ENCODE measurements at regions not wholly inside any gene's neighbourhood (a gene's known extent, or its start where the extent isn't known, plus 50 kb on each side); places are given as distances from the start of the nearest gene placed in this dataset.

GRCh38 chr15:47296881-47297280 lies 420.4 kb upstream of the SEMA6D start:
- no peaks in the 10 kb centered on the region for H3K9me3 ChIP-seq
- no peaks in the 10 kb centered on the region for H3K4me1 ChIP-seq (ENCODE audit: control insufficient read depth in 1 of 2, insufficient read depth in 1 of 2, low read depth in 1 of 2, low read length in 1 of 2)
- no peak overlapping the region for H3K4me3 ChIP-seq (ENCODE audit: low read depth in 1 of 2, low read length in 1 of 2)
- H3K36me3 ChIP-seq, result no peaks in the 10 kb centered on the region
- TF ChIP-seq CTCF (IDR thresholded peaks at IDR 0.05), result no peak
- no peak overlapping the region for H3K27ac ChIP-seq
- no peaks in the 10 kb centered on the region for H3K27me3 ChIP-seq

GRCh38 chr15:47299846-47300434 lies 417.4 kb upstream of the SEMA6D start:
- H3K27ac ChIP-seq, result no peak overlapping the region
- no peak for TF ChIP-seq CTCF (IDR thresholded peaks at IDR 0.05)

GRCh38 chr15:47300596-47300995 lies 416.7 kb upstream of the SEMA6D start:
- TF ChIP-seq CTCF (IDR thresholded peaks at IDR 0.05), result no peak
- H3K36me3 ChIP-seq, result no peaks in the 10 kb centered on the region
- no peak overlapping the region for H3K4me3 ChIP-seq (ENCODE audit: low read depth in 1 of 2, low read length in 1 of 2)
- no peak overlapping the region for H3K27ac ChIP-seq
- H3K9me3 ChIP-seq, result no peaks in the 10 kb centered on the region
- H3K4me1 ChIP-seq (ENCODE audit: control insufficient read depth in 1 of 2, insufficient read depth in 1 of 2, low read depth in 1 of 2, low read length in 1 of 2), result no peaks in the 10 kb centered on the region
- no peaks in the 10 kb centered on the region for H3K27me3 ChIP-seq

More at GRCh38 chr15:47299846-47300434, 417.4 kb upstream of the SEMA6D start:
- no peaks in the 10 kb centered on the region for H3K9me3 ChIP-seq
- no peaks in the 10 kb centered on the region for H3K4me1 ChIP-seq (ENCODE audit: control insufficient read depth in 1 of 2, insufficient read depth in 1 of 2, low read depth in 1 of 2, low read length in 1 of 2)
- no peaks in the 10 kb centered on the region for H3K27me3 ChIP-seq
- H3K36me3 ChIP-seq, result no peaks in the 10 kb centered on the region
- H3K4me3 ChIP-seq (ENCODE audit: low read depth in 1 of 2, low read length in 1 of 2), result no peak overlapping the region

GRCh38 chr15:47301481-47301880 lies 415.8 kb upstream of the SEMA6D start:
- Histone ChIP-seq H3K27ac (no peak overlapping the region), H3K9me3 (no peaks in the 10 kb centered on the region), H3K4me1 (ENCODE audit: control insufficient read depth in 1 of 2, insufficient read depth in 1 of 2, low read depth in 1 of 2, low read length in 1 of 2) (no peaks in the 10 kb centered on the region), H3K27me3 (no peaks in the 10 kb centered on the region), H3K36me3 (no peaks in the 10 kb centered on the region), H3K4me3 (ENCODE audit: low read depth in 1 of 2, low read length in 1 of 2) (no peak overlapping the region)
- no peak for TF ChIP-seq CTCF (IDR thresholded peaks at IDR 0.05)

GRCh38 chr15:47304656-47305055 lies 412.6 kb upstream of the SEMA6D start:
- Histone ChIP-seq H3K36me3 (no peaks in the 10 kb centered on the region), H3K4me1 (ENCODE audit: control insufficient read depth in 1 of 2, insufficient read depth in 1 of 2, low read depth in 1 of 2, low read length in 1 of 2) (no peaks in the 10 kb centered on the region), H3K9me3 (no peaks in the 10 kb centered on the region), H3K27ac (no peak overlapping the region), H3K4me3 (ENCODE audit: low read depth in 1 of 2, low read length in 1 of 2) (no peak overlapping the region), H3K27me3 (no peaks in the 10 kb centered on the region)
- no peak for TF ChIP-seq CTCF (IDR thresholded peaks at IDR 0.05)

- Histone ChIP-seq H3K9me3 (no peaks in the 10 kb centered on the region), H3K27ac (no peak overlapping the region), H3K36me3 (no peaks in the 10 kb centered on the region), H3K4me3 (ENCODE audit: low read depth in 1 of 2, low read length in 1 of 2) (no peak overlapping the region), H3K27me3 (no peaks in the 10 kb centered on the region), H3K4me1 (ENCODE audit: control insufficient read depth in 1 of 2, insufficient read depth in 1 of 2, low read depth in 1 of 2, low read length in 1 of 2) (no peaks in the 10 kb centered on the region)
- TF ChIP-seq CTCF (IDR thresholded peaks at IDR 0.05), result no peak
Observed at GRCh38 chr15:47312161-47312560, 405.1 kb upstream of the SEMA6D start.

Data from neutrophil (primary cell).